ENCODE measurements at regions not wholly inside any gene's neighbourhood (a gene's known extent, or its start where the extent isn't known, plus 50 kb on each side); places are given as distances from the start of the nearest gene placed in this dataset.

- no peak for DNase-seq
- TF ChIP-seq GATA1 (IDR thresholded peaks at IDR 0.05; ENCODE audit: low read depth, low read length) (no peak), POLR2A (IDR thresholded peaks at IDR 0.05; ENCODE audit: low read length) (no peak)
Measured at GRCh38 chr5:54772231-54772630, 213.2 kb downstream of the ESM1 start.

- DNase-seq: no peak
- no peak for TF ChIP-seq POLR2A (IDR thresholded peaks at IDR 0.05; ENCODE audit: low read length)
- TF ChIP-seq GATA1 (IDR thresholded peaks at IDR 0.05; ENCODE audit: low read depth, low read length): no peak
Measured at GRCh38 chr5:54769746-54770145, 215.6 kb downstream of the ESM1 start.

- no peak for DNase-seq
- TF ChIP-seq POLR2A (IDR thresholded peaks at IDR 0.05; ENCODE audit: low read length) (no peak), GATA1 (IDR thresholded peaks at IDR 0.05; ENCODE audit: low read depth, low read length) (no peak)
Measured at GRCh38 chr5:54769072-54769471, 216.3 kb downstream of the ESM1 start.

- no peak for TF ChIP-seq GATA1 (IDR thresholded peaks at IDR 0.05; ENCODE audit: low read depth, low read length)
- DNase-seq: no peak
Measured at GRCh38 chr5:54766748-54767147, 218.6 kb downstream of the ESM1 start.

DNA sequence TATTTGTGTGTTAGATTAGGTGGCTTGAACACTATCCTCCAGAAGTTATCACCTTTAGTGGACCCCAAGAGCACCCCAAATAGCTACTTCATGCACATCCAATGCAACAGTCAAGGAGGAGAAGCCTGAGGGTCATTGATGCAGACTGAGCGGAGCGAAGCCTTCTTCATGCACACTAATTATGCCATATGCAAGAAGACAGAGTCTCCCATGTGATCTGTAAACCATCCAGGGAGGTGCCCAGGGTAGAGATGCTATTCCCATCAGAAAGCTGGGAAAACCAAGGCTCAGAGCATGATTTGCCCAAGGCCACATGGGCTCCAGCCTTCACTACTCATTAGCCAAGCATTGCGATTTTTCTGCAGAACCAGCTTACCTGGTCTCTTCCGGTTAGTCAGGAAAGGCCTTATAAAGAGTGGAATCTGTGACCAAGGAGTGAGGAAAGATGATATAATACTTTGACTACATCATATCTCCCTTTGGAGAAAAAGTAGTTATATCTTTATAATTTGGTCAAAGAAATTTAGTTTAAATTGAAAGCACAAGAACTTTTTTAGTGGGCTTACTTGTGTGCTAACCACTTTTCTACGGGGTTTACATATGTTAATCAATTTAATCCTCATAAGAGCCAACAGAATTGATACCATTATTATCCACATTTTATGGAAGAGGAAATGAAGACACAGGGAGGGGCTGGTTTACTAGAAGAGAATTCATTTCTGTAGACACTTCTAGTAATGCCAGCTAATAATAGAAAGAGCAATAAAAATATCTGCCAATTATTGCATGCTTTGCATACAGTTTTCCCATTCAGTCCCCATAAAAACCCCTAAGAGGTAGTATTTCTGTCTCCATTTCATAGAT, 220.0 kb downstream of the ESM1 start:
- no peak for DNase-seq
- TF ChIP-seq GATA1 (IDR thresholded peaks at IDR 0.05; ENCODE audit: low read depth, low read length): no peak

GRCh38 chr5:54764102-54765090, 221.0 kb downstream of the ESM1 start:
- TF ChIP-seq GATA1 (IDR thresholded peaks at IDR 0.05; ENCODE audit: low read depth, low read length) (no peak), POLR2A (IDR thresholded peaks at IDR 0.05; ENCODE audit: low read length) (no peak)
- no peak for DNase-seq

DNA sequence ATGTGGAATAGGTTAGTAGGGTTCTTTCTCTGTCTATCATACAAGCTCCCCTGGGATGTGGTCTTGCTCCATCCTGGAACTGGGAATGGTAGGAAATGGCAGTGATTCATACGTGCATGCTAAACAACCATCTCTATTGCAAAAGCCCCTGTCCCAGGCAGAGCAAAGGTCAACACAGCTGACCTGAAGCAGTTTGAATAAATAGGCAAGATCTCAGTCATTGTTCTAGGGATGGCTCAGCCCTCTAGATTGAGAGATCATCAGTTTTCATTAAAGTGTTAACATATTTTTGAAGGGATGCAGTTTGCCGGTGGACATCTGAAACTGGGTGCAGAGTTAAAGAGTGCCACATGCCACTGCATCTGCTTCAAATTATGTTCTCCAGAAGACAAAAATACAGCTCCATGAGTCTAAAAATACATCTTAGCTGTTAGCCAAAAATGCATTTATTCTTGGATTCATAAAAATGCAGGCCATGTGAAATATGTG, 224.1 kb downstream of the ESM1 start:
- no peak for DNase-seq
- TF ChIP-seq POLR2A (IDR thresholded peaks at IDR 0.05; ENCODE audit: low read length): no peak
- no peak for TF ChIP-seq GATA1 (IDR thresholded peaks at IDR 0.05; ENCODE audit: low read depth, low read length)

DNA sequence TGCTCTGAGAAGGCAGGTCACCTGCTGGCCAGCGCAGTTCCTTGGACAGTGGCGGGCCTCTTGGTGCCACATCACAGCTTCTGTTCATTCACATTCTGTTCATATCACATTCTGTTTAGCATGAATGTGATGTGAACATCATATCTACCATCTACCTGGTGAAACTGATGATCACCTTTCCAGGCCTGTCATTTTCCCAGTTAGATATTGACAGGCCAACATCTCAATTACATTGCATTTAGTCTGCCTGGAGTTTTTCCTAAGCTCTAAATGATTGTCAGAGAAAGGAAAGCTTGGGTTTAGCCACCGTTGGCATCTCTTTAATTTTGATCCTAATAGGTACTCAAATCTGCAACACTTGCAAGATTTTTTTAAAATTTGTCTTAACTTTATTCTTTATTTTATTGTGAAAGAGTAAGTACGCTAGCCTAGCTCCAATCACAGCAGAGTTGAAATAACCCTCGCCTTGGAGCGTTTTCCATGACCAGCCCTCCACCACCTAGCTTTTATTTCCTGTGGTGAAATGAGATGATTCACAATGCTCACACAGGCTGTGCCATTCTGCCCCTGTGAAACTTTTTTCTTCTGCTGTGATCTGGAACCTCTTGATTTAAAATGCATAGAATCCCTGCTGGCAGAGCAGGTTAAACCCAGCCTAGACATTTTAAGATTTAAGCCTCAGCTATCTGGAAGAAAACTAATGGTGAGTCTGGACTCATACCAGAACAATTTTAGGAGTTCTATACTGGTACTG, 225.0 kb downstream of the ESM1 start:
- no peak for TF ChIP-seq GATA1 (IDR thresholded peaks at IDR 0.05; ENCODE audit: low read depth, low read length)
- no peak for TF ChIP-seq POLR2A (IDR thresholded peaks at IDR 0.05; ENCODE audit: low read length)
- DNase-seq: no peak

- TF ChIP-seq POLR2A (IDR thresholded peaks at IDR 0.05; ENCODE audit: low read length) (no peak), GATA1 (IDR thresholded peaks at IDR 0.05; ENCODE audit: low read depth, low read length) (no peak)
- DNase-seq: no peak
Measured at GRCh38 chr5:54758038-54758437, 227.4 kb downstream of the ESM1 start.

- no peak for DNase-seq
- no peak for TF ChIP-seq GATA1 (IDR thresholded peaks at IDR 0.05; ENCODE audit: low read depth, low read length)
- no peak for TF ChIP-seq POLR2A (IDR thresholded peaks at IDR 0.05; ENCODE audit: low read length)
Measured at GRCh38 chr5:54757541-54757940, 227.9 kb downstream of the ESM1 start.

- no peak for DNase-seq
- TF ChIP-seq POLR2A (IDR thresholded peaks at IDR 0.05; ENCODE audit: low read length): no peak
- no peak for TF ChIP-seq GATA1 (IDR thresholded peaks at IDR 0.05; ENCODE audit: low read depth, low read length)
Measured at GRCh38 chr5:54756796-54757402, 228.5 kb downstream of the ESM1 start.

DNA sequence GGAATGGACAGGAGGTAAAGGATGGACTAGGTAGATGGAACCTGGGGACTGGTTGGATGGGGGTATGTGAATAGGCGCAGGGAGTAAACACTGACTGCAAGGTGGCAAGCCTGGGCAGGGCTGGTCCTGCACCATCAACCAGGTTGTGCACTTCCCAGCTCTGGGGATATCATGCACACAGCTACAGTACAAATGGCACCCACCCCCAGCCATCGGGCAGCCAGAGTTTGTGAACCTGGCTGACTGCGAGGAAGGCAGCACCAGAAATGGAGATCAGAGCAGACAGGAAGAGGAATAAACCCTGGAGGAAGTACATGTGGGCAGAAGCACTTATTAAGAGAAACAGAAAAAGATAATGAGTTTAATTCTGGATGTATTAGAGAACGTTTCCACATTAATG, 229.1 kb downstream of the ESM1 start:
- TF ChIP-seq GATA1 (IDR thresholded peaks at IDR 0.05; ENCODE audit: low read depth, low read length) (no peak), POLR2A (IDR thresholded peaks at IDR 0.05; ENCODE audit: low read length) (no peak)

DNA sequence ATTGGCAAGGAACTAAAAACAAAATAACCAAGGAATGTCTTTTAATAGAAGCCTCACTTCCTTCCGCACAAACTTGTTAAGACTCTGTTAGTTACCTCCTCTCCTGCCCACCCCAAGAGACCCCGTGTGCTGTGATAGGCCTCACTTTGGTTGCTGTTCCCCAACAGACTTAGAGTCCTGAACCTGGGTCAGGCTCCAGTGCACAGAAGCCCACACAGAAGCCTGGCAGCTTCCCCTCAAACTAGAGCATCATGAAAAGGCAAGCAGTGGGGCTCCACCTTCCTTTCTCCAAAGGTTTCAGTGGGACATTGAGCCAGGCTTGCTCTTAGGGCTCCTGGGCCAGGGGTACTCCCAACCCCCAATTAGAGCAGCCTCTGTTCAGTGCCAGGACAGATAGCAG, 230.5 kb downstream of the ESM1 start:
- no peak for DNase-seq
- TF ChIP-seq GATA1 (IDR thresholded peaks at IDR 0.05; ENCODE audit: low read depth, low read length) (no peak), POLR2A (IDR thresholded peaks at IDR 0.05; ENCODE audit: low read length) (no peak)

More for the DNA sequence above, 229.1 kb downstream of the ESM1 start:
- DNase-seq: no peak
